NOMO-1 treated with dmso at 0.1 percent for 144 hours (cell line): ENCODE measurements at regions not wholly inside any gene's neighbourhood (a gene's known extent, or its start where the extent isn't known, plus 50 kb on each side); places are given as distances from the start of the nearest gene placed in this dataset.
"Not testable (repeated sequence)": the region's sequence is repeated elsewhere in the genome, so short reads cannot be mapped to it uniquely, and the experiment has no call there.

Source experiments
- DNase-seq: peaks from one replicate; lab custom pipeline; 2025; ENCODE audit not compliant: unreplicated experiment; lab: John Stamatoyannopoulos, UW

DNA sequence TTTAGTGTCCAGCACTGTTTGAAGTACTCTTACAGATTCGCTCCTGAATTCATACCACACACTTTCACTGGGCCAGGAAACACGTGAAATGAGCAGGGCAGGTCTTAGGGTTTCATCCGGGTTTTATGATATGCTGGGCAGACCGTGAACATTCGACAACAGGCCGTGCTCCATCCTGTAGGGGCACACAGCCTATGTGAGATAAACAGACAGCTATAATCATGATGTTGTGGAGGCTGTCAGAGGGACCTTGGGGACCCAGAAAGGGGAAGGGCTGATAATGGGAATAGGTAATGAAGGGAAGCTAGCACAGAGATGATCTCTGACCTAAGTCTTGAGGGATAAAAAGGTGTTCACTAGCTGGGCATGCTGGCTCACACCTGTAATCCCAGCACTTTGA is 110.4 kb downstream of the RIN2 start:
- peak; percentile 60 for DNase-seq

DNA sequence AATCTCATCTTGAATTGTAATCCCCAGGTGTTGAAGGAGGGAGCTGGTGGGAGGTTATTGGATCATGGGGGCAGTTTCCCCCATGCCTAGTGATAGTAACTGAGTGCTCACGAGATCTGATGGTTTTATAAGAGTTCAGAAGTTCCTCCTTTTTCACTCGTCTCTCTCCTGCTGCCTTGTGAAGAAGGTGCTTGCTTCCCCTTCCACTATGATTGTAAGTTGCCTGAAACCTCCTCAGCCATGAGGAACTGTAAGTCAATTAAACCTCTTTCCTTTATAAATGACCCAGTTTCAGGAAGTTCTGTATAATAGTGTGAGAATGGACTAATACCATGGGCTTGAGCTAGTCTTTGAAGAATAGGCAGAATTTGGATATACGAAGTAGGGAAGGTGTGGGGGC is 113.9 kb downstream of the RIN2 start:
- DNase-seq: no peak

DNA sequence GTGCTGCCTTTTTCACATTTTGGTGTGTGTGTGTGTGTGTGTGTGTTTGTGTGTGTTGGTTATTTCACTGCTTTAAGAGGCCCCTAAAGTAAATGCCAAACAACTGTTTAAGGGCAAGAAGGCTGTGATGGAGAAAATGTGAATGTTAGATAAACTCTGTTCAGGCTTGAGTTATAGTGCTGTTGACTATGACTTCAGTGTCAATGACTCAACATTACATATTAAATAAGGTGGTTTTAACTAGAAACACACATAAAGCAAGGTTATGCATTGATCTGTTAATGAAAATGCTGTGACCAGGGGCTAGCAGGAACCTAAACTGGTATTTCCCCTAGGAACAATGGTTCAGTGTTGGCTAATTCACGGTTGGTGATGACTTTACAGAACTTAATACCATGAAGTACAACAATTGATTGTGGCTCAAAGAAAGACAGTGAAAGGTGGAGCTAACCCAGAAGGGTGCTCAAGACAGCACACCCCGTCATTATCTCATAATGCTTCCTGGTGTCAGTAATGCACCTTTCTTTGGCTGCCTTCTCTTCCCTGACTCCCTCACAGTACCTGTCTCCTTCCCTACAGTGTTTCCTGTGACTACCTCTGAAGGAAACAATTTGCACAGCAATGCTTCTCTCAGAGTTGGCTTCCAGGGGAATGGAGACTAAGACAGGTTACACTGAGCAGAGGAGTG is 116.1 kb downstream of the RIN2 start:
- no peak for DNase-seq

DNA sequence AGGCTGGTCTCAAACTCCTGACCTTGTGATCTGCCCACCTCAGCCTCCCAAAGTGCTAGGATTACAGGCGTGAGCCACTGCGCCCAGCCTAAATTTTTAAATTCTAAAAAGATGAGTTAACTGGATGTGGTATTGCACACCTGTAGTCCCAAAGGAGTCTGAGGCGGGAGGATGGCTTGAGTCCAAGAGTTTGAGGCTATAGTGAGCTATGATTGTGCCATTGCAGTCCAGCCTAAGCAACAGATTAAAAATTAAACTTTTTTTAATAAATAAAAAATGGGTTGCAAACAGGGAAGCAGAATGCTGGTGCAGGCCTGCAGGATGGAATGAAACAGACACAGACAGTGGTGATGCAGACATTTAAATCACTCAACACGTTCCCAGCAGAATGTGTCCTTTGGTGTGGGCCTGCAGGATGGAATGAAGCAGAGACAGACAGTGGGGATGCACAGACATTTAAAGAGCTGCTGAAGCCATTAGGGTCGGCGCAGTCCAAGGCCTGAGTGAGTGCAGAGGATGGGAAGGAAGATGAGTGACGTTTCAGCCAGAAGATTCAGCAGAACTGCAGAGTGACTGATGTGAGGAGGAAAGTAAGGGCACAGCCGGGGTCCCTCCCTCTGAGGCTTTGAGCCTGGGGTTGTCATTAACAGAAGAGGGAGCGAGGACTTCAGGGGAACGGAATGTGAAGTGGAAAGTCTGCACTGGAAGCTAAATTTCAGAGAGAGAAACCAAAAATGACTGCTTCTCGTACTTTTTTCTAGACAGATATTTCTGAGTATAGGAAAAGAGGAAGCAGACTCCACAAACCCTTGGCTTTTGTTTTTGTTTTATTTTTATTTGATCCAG is 117.5 kb downstream of the RIN2 start:
- no peak for DNase-seq

GRCh38 chr20:19876828-19877460 is 118.9 kb downstream of the RIN2 start:
- DNase-seq: no peak

- not testable (repeated sequence) for DNase-seq
Measured at GRCh38 chr20:19879874-19880255, 121.8 kb downstream of the RIN2 start.

GRCh38 chr20:19880256-19881079 is 122.4 kb downstream of the RIN2 start:
- no peak for DNase-seq

DNA sequence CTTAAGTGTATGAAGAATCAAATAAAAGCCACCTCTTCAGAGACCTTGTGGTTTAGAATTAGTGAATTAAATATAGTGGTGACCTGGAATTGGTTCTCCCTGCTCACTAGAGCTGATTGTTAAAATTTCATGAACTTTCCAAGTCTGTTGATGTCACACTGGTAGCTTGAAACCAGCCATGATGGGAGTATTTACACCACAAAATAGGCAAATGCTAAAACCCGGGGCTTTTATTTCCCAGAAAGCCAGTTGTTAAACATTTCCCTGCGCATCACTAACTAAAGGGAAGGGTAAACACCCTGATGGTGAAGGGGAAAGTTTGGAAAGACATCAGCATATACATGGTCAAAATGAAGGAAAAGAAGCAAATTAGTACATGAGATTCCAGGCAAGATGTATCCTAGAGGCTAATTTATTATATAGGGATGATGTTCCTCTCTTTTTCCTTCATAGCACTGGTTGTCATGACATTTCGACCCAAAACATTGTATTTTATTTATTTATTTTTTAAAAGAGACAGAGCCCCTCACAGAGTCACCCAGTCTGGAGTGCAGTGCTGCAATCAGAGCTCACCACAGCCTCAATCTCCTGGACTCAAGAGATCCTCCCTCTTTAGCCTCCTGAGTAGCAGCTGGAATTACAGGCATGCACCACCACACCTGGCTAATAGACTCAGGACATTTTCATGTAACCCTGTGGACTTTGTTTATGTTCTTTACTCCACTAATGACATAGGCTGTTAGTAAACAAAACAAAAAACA is 123.2 kb downstream of the RIN2 start:
- no peak for DNase-seq

GRCh38 chr20:19881990-19882389 is 123.9 kb downstream of the RIN2 start:
- no peak for DNase-seq

DNA sequence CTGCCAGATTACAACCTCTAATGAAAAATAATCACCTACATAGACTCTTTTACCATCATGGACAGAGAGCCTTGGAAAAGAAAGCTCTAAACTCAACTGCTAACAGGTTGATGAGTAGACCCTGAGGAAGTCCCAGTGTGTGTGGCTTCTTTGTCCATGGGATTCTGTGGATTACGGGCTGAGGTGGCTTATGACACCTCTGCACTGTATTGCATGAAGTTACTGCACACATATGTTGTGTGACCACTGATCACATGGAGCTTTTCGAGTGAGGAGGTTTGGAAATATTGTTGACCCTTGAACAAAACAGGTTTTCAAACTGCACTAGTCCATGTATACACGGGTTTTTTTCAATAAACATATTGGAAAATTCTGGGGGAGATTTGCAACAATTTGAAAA is 124.4 kb downstream of the RIN2 start:
- DNase-seq: no peak

DNA sequence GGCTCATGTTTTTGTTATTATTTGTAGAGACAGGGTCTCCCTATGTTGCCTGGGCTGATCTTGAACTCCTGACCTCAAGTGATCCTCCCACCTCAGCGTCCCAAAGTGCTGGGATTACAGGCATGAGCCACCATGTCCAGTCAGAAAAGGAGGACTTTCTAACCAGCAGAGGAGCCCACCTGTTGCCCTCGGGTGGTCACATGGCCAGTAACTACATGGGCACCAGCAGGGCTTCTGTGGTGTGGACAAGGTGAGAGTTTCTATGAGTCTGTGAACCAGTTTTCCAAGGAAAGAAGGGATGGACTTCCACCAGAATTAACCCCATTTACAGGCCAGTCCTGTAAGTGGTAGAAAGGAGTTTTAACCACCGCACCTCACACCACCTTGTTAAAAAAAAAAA is 125.4 kb downstream of the RIN2 start:
- DNase-seq: no peak

- no peak for DNase-seq
Measured at GRCh38 chr20:19885594-19885938, 127.5 kb downstream of the RIN2 start.

DNA sequence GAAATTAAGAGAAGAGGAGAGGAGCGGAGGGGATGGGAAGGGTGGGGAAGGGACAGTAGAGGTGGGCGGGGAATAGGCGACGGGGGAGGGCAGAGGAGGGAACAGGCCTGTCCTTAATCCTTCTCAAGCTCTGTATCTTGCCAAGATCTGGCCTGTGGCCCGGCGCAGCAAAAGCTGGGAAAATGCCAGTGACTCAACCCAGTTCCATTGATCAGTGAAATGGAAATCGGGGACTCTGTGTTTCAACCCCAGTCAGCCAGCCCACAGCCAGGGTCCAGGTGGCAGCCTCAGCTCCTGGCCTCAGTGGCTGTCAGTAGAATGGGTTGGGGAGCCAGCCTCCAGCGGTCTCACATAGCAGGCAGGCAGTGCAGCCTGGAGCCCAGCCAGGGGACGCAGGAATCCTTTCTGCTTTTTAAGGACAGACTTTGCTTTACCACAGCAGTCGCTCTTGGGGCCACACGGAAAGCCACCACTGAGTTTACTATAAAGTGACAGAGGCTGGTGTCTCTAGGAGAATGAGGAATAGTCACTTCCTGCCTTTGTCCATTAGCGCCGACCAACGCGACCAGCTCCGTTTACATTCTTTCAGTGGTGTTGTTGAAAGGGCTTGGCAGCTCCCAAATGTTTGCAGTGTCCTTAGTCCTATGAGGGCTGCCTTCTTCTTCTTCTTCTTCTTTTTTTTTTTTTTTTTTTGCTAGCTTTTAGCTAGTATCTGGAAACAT is 128.0 kb downstream of the RIN2 start:
- DNase-seq: no peak

DNA sequence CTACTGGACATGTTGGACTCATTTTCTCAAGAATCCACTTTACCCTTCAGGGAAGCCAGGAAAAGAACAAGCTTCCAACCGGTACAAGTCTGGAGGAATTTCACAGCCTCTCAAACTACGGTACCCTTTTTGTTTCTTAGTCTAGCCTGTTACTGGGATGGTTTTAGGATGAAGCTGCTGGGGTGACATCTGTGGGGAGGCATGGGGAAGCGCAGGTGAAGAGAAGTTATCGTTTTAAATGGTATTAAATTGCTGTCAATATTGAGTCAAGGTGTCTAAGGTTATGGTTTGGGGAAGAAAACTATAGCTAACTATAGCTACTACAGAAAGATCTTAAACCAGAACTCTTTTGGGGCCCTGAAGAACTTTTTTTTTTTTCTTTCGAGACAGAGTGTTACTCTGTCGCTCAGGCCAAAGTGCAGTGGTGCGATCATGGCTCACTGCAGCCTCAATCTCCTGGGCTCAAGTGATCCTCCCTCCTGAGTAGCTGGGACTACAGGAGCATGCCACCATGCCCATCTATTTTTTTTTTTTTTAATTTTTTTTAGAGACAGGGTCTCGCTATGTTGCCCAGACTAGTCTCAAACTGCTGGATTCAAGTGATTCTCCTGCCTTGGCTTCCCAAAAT is 128.7 kb downstream of the RIN2 start:
- DNase-seq: no peak

GRCh38 chr20:19887556-19888268 is 129.4 kb upstream of the NAA20 start:
- DNase-seq: no peak

DNA sequence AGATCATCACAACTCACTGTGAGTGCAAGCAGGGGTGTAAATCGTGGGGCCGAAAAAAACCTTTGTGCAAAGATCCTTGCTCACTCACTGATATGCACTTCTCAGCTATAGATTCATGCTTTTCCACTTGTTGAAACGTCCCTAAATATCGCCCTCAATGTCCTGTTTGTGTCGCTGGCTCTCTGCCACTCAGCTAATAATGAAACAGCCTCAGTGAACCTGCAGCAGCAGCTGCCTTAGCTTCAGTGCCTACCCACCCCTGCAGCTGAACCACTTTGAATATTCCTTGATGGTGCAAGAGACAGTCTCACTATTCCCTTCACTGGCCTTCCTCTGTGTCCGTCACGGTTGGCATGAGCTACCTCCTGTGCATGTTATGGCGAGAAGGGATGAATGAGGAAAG is 128.9 kb upstream of the NAA20 start:
- DNase-seq: no peak

DNA sequence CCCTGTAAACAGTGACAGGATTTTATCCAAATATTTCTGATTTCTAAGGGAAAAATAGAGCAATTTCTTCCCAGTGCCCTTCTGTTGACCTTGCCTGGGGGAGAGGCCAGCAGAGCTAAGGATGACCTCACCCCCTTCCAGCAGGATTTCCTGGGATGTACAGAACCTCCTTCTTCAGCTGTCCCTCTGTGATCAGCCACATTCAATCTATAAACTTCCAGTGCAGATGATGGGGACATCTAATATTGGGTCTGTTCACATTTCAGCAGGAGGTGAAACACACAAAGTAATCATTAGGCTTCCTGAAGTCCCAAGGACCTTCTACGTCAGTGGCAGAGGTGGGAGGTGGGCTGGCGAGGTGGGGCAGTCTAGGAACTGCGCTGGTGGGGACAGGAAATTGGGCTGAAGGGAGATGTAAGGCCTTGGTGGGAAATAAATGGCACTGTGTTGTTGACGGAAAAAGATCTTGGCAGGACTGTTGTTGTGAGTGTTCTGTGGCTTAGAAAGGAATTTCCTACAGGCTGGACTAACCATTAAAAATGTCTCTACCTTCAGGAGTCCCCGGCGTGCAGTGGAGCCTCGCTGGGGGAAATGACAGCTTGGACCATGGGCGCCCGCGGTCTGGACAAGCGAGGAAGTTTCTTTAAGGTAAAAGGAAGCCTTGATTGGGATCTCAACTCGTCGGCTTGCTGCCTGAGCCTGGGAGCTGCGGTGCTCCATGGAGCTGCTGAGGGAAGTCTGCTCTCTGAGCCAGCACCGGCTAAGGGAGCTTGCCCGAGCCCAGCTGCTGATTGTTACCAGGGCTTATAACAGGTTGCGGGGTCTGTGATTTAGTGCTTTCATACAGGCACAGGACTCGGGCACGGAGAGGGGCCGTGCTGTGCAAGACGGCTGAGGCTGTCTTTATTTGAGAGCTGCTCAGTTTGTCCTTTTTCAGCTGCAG is 127.9 kb upstream of the NAA20 start:
- DNase-seq: no peak
